ENCODE measurements at regions not wholly inside any gene's neighbourhood (a gene's known extent, or its start where the extent isn't known, plus 50 kb on each side); places are given as distances from the start of the nearest gene placed in this dataset.

DNA sequence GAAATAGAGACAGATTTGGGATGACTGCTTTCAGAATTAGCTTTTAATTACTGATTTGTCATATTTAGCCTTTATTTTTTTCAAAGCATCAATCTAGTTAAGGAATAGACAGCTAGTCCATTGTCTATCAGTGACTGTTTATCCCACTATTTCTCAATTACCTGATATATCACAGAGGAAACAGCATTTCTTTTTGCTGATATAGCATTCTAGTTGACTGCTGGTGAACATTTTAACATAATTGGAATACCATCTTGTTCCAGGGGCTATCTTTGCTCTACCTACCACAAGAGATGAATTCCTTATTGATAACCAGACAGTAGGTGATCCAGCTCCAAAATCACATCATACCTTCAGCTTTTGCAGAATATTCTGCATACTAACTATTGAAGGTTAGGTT is 982.7 kb downstream of the SQOR start:
- H3K4me3 ChIP-seq (ENCODE audit: control insufficient read depth, low read depth, low read length), result no peak overlapping the region
- DNase-seq (ENCODE audit: low read depth), result no peak
- TF ChIP-seq, protein P1, sequence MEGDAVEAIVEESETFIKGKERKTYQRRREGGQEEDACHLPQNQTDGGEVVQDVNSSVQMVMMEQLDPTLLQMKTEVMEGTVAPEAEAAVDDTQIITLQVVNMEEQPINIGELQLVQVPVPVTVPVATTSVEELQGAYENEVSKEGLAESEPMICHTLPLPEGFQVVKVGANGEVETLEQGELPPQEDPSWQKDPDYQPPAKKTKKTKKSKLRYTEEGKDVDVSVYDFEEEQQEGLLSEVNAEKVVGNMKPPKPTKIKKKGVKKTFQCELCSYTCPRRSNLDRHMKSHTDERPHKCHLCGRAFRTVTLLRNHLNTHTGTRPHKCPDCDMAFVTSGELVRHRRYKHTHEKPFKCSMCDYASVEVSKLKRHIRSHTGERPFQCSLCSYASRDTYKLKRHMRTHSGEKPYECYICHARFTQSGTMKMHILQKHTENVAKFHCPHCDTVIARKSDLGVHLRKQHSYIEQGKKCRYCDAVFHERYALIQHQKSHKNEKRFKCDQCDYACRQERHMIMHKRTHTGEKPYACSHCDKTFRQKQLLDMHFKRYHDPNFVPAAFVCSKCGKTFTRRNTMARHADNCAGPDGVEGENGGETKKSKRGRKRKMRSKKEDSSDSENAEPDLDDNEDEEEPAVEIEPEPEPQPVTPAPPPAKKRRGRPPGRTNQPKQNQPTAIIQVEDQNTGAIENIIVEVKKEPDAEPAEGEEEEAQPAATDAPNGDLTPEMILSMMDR (conservative IDR thresholded peaks at IDR 0.05; ENCODE audit: control insufficient read depth, insufficient read depth, low read depth, low read length), result no peak

DNA sequence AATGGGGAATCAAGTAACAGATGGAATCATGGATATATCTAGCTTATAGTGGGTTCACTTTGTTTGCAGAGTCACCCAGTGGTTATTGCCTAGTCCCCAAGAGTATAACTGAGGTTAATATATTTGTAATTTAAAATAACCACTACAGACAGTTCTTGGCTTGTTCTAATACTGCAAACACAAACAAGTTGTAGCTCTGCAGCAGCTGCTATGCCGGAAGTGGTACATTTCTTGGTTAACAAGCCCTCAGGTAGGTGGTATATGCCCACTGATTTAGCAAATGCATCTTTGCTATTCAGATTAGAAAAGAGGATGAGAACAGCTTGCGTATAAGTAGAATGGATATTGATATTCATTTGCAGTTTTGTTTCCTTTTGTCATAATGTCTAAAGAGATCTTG is 984.2 kb downstream of the SQOR start:
- H3K4me3 ChIP-seq (ENCODE audit: control insufficient read depth, low read depth, low read length), result no peak overlapping the region
- TF ChIP-seq, protein P1 (conservative IDR thresholded peaks at IDR 0.05; ENCODE audit: control insufficient read depth, insufficient read depth, low read depth, low read length), result no peak
- no peak for DNase-seq (ENCODE audit: low read depth)

DNA sequence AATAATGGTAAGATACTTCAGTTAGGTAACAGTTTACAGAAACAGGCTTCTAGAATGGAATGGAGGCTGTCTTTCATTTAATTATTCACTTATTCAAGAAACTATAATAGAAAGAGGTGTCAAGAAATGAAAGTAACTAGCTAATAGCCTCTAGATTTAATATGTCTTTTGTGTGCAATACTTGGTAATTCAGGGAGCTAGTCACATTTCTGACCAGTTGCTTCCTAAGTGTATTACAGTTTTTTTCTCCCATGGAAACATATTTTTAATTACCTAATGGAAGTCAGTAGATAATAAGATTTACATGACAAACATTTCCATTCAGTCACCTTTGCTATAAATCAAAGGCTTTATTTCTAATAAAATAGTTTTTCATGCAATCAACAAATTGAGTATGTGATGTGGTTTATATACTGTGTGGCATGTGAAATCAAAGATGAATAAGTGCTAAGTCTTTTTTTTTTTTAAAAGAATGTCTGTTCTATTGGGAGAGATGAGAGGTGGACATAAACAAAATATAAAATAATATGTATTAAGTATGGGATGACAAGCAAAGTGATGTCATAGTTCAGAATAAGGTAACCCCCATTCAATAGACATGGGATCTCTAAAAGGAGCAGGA is 985.7 kb downstream of the SQOR start:
- TF ChIP-seq, protein P1 (conservative IDR thresholded peaks at IDR 0.05; ENCODE audit: control insufficient read depth, insufficient read depth, low read depth, low read length), result no peak

DNA sequence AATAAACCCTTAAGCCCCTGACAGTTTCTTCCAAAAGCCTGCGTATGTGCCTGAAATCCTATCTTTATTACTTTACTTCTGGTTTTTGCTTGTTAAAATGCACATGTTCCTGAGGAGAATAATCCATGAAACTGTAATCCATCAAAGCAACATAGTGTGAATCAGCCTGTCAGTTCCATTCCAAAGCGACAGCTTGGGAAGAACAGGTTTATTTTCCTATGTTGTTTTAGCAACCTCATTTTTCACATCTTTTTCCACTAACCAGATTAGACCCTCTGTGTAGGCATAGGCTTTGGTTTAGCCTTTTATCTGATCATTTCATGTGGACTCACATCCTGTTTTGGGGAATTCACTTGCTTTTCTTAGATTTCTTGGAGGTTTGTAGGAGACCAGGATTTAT is 988.0 kb downstream of the SQOR start:
- TF ChIP-seq, protein P1 (conservative IDR thresholded peaks at IDR 0.05; ENCODE audit: control insufficient read depth, insufficient read depth, low read depth, low read length), result no peak
- no peak for DNase-seq (ENCODE audit: low read depth)
- H3K4me3 ChIP-seq (ENCODE audit: control insufficient read depth, low read depth, low read length), result no peak overlapping the region

More for the DNA sequence above, 985.7 kb downstream of the SQOR start:
- no peak for DNase-seq (ENCODE audit: low read depth)
- H3K4me3 ChIP-seq (ENCODE audit: control insufficient read depth, low read depth, low read length), result no peak overlapping the region

DNA sequence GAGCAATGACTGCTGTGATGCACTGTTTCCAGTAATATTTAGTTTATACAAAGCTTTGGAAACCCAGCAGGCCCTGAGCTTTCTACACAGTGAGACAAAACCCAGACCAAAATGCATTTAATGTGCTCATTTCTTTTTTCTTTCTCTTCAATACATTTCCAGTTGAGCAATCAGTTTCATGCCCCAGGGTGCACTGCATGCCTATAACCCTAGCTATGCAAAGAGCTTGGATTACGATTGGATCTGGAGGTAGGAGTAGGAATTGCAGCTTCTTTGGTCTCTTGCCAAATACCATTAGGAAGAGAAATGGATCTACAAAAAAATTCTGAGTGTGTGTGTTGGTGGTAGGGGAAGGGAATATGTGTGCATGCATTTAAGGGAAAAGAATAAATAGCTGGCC is 1001.4 kb downstream of the SQOR start:
- no peak overlapping the region for H3K4me3 ChIP-seq (ENCODE audit: control insufficient read depth, low read depth, low read length)
- no peak for DNase-seq (ENCODE audit: low read depth)
- TF ChIP-seq, protein P1 (conservative IDR thresholded peaks at IDR 0.05; ENCODE audit: control insufficient read depth, insufficient read depth, low read depth, low read length), result no peak

DNA sequence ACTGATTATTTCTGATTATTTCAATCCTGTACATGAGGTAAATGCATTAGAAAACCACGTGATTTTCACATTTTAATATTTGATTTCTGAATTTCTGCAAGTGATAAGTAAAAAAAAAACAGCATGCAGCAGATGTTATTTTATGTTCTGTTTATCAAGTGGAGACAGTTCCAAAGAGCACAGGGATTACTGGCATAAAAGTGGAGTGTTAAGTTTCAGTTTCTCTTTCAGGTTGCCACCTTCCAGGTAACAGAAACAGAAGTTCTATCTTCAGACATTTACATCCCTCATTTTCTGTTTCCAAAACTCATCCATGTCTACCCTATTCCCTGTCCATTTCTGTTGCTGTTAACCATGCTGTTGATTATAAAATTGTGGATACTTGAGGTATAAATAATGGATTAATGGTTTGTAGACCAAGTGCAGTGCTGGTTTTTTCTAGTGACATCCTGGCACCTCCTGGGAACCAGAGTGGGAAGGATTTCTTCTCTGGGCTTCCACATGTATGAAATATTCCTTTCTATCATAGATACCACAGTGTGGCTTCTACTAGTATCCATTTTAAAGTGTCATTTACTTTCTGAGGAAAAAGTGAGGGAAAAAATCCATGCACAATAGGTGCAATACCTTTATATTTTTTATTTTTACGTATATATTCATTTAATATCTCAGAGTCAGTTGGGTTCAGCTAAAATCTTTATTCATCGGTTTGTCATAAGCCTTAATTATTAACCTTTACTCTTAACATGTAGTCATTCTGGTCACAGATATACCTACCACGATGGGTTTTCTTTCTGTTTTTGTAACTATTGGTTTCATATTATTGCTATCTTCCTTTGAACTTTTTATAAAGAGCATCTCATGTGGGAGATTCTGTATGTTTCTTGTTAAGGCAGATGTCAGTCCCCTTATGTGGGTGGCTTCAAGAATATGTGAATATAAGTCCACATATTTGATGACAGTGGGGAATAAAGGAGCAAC is 1010.0 kb downstream of the SQOR start:
- TF ChIP-seq, protein P1 (conservative IDR thresholded peaks at IDR 0.05; ENCODE audit: control insufficient read depth, insufficient read depth, low read depth, low read length), result no peak
- no peak overlapping the region for H3K4me3 ChIP-seq (ENCODE audit: control insufficient read depth, low read depth, low read length)

More for the DNA sequence above, 1010.0 kb downstream of the SQOR start:
- DNase-seq (ENCODE audit: low read depth), result no peak
